Caco-2 (cell line): ENCODE measurements at regions not wholly inside any gene's neighbourhood (a gene's known extent, or its start where the extent isn't known, plus 50 kb on each side); places are given as distances from the start of the nearest gene placed in this dataset.

Experiments used
- BruUV-seq: library from RNA; stranded (reverse); fragments of 400-500 nt; replicated peaks from 2 replicates; lab custom pipeline; 2021; lab: Mats Ljungman, UMichigan
- CTCF ChIA-PET: fragments of 300-600 bp; sonication (Branson Sonifier 250); formaldehyde crosslinking; loops from one replicate; lab custom pipeline; 2022; ENCODE audit warnings: antibody characterized with exemption; lab: Charles Lee
- POLR2A ChIA-PET: fragments of 300-600 bp; sonication (Branson Sonifier 250); formaldehyde crosslinking; loops from one replicate; lab custom pipeline; 2022; ENCODE audit warnings: antibody characterized with exemption; lab: Charles Lee
- DNase-seq, 2 experiments: peaks; one replicate each; pipeline versions ENCODE4 v3.0.0 to v3.0.0-alpha.2; 2020 to 2022
- H3K27me3 ChIP-seq: replicated peaks from 2 replicates; pipeline ENCODE4 v1.6.0; 2011; ENCODE audit warnings: low read length; ENCODE audit not compliant: control insufficient read depth, insufficient read depth
- H3K36me3 ChIP-seq: 2 replicates; pipeline ENCODE4 v1.5.1; 2011; ENCODE audit warnings: low read length; ENCODE audit not compliant: control insufficient read depth, insufficient read depth
- H3K4me1 ChIP-seq: fragments of 250-450 bp; sonication (Bioruptor Pico); 2 replicates; pipeline ENCODE4 v1.5.1; 2020; ENCODE audit warnings: mild to moderate bottlenecking
- H3K4me3 ChIP-seq: 2 replicates; pipeline ENCODE4 v1.5.1; 2011; ENCODE audit warnings: low read depth, mild to moderate bottlenecking, control low read depth, low read length
- H3K9me3 ChIP-seq: fragments of 250-450 bp; sonication (Bioruptor Pico); 2 replicates; pipeline ENCODE4 v1.5.1; 2020; ENCODE audit warnings: mild to moderate bottlenecking, moderate library complexity
- H3K27ac Mint-ChIP-seq: one replicate; pipeline ENCODE4 v1.8.0; 2022; ENCODE audit warnings: mixed read lengths; ENCODE audit not compliant: unreplicated experiment
- H3K27me3 Mint-ChIP-seq: one replicate; pipeline ENCODE4 v1.8.0; 2022; ENCODE audit warnings: mixed read lengths; ENCODE audit not compliant: insufficient read depth, unreplicated experiment
- H3K36me3 Mint-ChIP-seq: one replicate; pipeline ENCODE4 v1.8.0; 2022; ENCODE audit warnings: mild to moderate bottlenecking, mixed read lengths; ENCODE audit not compliant: insufficient read depth, unreplicated experiment
- H3K4me1 Mint-ChIP-seq: one replicate; pipeline ENCODE4 v1.8.0; 2022; ENCODE audit warnings: low read depth, mixed read lengths; ENCODE audit not compliant: unreplicated experiment
- H3K4me3 Mint-ChIP-seq: one replicate; pipeline ENCODE4 v1.8.0; 2022; ENCODE audit warnings: mild to moderate bottlenecking, moderate library complexity, mixed read lengths; ENCODE audit not compliant: unreplicated experiment
- H3K9me3 Mint-ChIP-seq: one replicate; pipeline ENCODE4 v1.8.0; 2022; ENCODE audit warnings: mixed read lengths; ENCODE audit not compliant: unreplicated experiment
- CTCF ChIP-seq, 2 experiments: fragments of 200-600 bp in 1 of 2; IDR thresholded peaks; 1 replicate in 1 of 2; 2 replicates in 1 of 2; pipeline versions ENCODE4 v1.5.1 to v1.8.0; 2011 to 2022; ENCODE audit warnings: antibody characterized with exemption in 1 of 2, control low read depth in 1 of 2, inconsistent platforms in 1 of 2, low read depth in 1 of 2, low read length in 1 of 2, mild to moderate bottlenecking in 1 of 2, moderate library complexity in 1 of 2; ENCODE audit not compliant: insufficient read depth in 1 of 2, severe bottlenecking in 1 of 2, unreplicated experiment in 1 of 2
- intact Hi-C: fragments of 100-400 bp; cut with micrococcal nuclease; formaldehyde crosslinking; loops from one replicate; pipeline ENCODE4 v1.10.0; 2022; ENCODE audit not compliant: unreplicated experiment

GRCh38 chr18:52288403-52289004 is 51.5 kb upstream of the DCC start:
- H3K27me3 ChIP-seq = no peaks in the 10 kb centered on the region
- peak; percentile 21 to 37 for DNase-seq
- H3K36me3 ChIP-seq = no peaks in the 10 kb centered on the region
- Mint-ChIP-seq H3K36me3 (no peaks in the 10 kb centered on the region), H3K4me3 (no peak overlapping the region), H3K27me3 (no peaks in the 10 kb centered on the region), H3K27ac (no peak overlapping the region), H3K9me3 (no peaks in the 10 kb centered on the region), H3K4me1 (no peaks in the 10 kb centered on the region)
- no TSS peak for BruUV-seq
- ChIA-PET CTCF (interaction anchor here (1.0 kb wide), 1 partner anchor 620 kb away, joined by 3 read pairs; no protein-coding TSS in a partner anchor), POLR2A (no interaction called here)
- peak; percentile 54 to 62 for TF ChIP-seq CTCF (IDR thresholded peaks at IDR 0.05; ENCODE audit: insufficient read depth in 1 of 2, low read depth in 1 of 2, low read length in 1 of 2, severe bottlenecking in 1 of 2, unreplicated experiment in 1 of 2)
- H3K9me3 ChIP-seq = no peaks in the 10 kb centered on the region
- no peaks in the 10 kb centered on the region for H3K4me1 ChIP-seq
- no peak overlapping the region for H3K4me3 ChIP-seq
- intact Hi-C loops = loop anchor here (1.0 kb wide), 1 partner anchor 620 kb away; no protein-coding TSS in a partner anchor

GRCh38 chr18:52289392-52289791 is 50.6 kb upstream of the DCC start:
- Histone ChIP-seq H3K9me3 (no peaks in the 10 kb centered on the region), H3K27me3 (no peaks in the 10 kb centered on the region), H3K4me3 (no peak overlapping the region), H3K4me1 (no peaks in the 10 kb centered on the region), H3K36me3 (no peaks in the 10 kb centered on the region)
- POLR2A ChIA-PET = no interaction called here
- Mint-ChIP-seq H3K9me3 (no peaks in the 10 kb centered on the region), H3K4me3 (no peak overlapping the region), H3K36me3 (no peaks in the 10 kb centered on the region), H3K4me1 (no peaks in the 10 kb centered on the region), H3K27ac (no peak overlapping the region), H3K27me3 (no peaks in the 10 kb centered on the region)
- intact Hi-C loops = no loop called here
- CTCF ChIA-PET = interaction anchor here (1.2 kb wide), 1 partner anchor 621 kb away, joined by 4 read pairs; no protein-coding TSS in a partner anchor
- no peak for DNase-seq
- TF ChIP-seq CTCF (IDR thresholded peaks at IDR 0.05; ENCODE audit: insufficient read depth in 1 of 2, low read depth in 1 of 2, low read length in 1 of 2, severe bottlenecking in 1 of 2, unreplicated experiment in 1 of 2) = no peak
- no TSS peak for BruUV-seq
